ENCODE measurements at regions not wholly inside any gene's neighbourhood (a gene's known extent, or its start where the extent isn't known, plus 50 kb on each side); places are given as distances from the start of the nearest gene placed in this dataset.
"Not testable (repeated sequence)": the region's sequence is repeated elsewhere in the genome, so short reads cannot be mapped to it uniquely, and the experiment has no call there.

GRCh38 chr6:168841609-168842278 lies 400.8 kb downstream of the SMOC2 start:
- H3K4me1 ChIP-seq = no peaks in the 10 kb centered on the region
- no peaks in the 10 kb centered on the region for H3K27me3 ChIP-seq
- intact Hi-C loops (cut with DNase I) = no loop called here
- no peak overlapping the region for H3K27ac ChIP-seq
- DNase-seq (ENCODE audit: low spot score in 2 of 2) = no peak
- no peak for TF ChIP-seq CTCF (IDR thresholded peaks at IDR 0.05)
- H3K36me3 ChIP-seq = no peaks in the 10 kb centered on the region
- H3K9me3 ChIP-seq = no peaks in the 10 kb centered on the region
- H3K4me3 ChIP-seq = no peak overlapping the region

- H3K27ac ChIP-seq; H3K27me3 ChIP-seq; H3K9me3 ChIP-seq; H3K4me3 ChIP-seq; DNase-seq (ENCODE audit: low spot score in 2 of 2); intact Hi-C loops (cut with DNase I); H3K4me1 ChIP-seq; H3K36me3 ChIP-seq: not testable (repeated sequence)
Measured at GRCh38 chr6:168840932-168841331, 399.9 kb downstream of the SMOC2 start.

DNA sequence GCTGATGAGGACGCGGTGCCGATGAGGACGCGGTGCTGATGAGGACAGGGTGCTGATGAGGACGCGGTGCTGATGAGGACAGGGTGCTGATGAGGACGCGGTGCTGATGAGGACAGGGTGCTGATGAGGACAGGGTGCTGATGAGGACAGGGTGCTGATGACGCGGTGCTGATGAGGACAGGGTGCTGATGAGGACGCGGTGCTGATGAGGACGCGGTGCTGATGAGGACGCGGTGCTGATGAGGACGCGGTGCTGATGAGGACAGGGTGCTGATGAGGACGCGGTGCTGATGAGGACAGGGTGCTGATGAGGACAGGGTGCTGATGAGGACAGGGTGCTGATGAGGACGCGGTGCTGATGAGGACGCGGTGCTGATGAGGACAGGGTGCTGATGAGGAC lies 399.3 kb downstream of the SMOC2 start:
- intact Hi-C loops (cut with DNase I); DNase-seq (ENCODE audit: low spot score in 2 of 2); H3K9me3 ChIP-seq; H3K36me3 ChIP-seq; H3K27ac ChIP-seq; H3K4me3 ChIP-seq; H3K27me3 ChIP-seq; H3K4me1 ChIP-seq: not testable (repeated sequence)

- intact Hi-C loops (cut with DNase I) = no loop called here
- TF ChIP-seq CTCF (IDR thresholded peaks at IDR 0.05) = no peak
- no peaks in the 10 kb centered on the region for H3K27me3 ChIP-seq
- no peak overlapping the region for H3K27ac ChIP-seq
- no peaks in the 10 kb centered on the region for H3K4me1 ChIP-seq
- no peaks in the 10 kb centered on the region for H3K9me3 ChIP-seq
- H3K36me3 ChIP-seq = no peaks in the 10 kb centered on the region
- DNase-seq (ENCODE audit: low spot score in 2 of 2) = no peak
- H3K4me3 ChIP-seq = no peak overlapping the region
Measured at GRCh38 chr6:168838037-168838399, 397.0 kb downstream of the SMOC2 start.

DNA sequence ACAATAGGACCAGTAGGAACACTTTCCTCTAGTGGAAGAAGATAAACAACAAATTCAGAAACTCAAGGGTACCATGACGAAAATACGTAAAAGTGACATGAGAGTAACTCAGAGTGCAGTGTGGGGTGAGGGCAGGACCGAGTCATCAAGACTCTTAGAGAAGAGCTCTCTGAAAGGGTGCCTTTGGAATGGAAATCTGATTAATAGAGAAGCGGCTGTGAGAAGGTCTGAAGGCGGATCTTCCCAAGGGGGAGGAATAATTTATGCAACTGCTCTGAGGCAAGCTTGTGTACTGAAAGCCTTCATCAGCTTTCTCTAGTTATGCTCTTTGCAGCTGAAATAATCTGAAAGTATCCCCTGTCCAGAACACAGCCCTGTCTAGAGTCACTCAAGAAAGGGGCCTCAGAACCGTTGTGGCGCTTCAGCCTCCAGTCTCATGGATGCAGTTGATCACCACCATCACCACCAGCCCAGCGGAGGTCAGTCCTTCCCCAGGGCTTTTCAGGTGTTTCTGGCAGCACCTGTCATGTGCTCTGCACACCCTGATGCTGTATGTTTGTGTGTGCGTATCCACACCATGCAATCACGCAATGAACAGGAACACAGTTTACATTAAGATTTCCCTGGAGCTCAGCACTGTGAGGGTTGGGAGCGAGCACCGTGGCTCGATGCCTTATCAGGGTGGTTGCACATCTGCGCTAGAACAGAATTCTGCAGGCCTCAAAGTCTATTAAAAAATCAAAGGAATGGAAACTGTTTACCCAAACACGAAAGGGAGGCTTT lies 396.5 kb downstream of the SMOC2 start:
- intact Hi-C loops (cut with DNase I) = no loop called here
- no peaks in the 10 kb centered on the region for H3K4me1 ChIP-seq
- no peaks in the 10 kb centered on the region for H3K9me3 ChIP-seq
- no peaks in the 10 kb centered on the region for H3K36me3 ChIP-seq
- no peaks in the 10 kb centered on the region for H3K27me3 ChIP-seq
- no peak for DNase-seq (ENCODE audit: low spot score in 2 of 2)
- H3K27ac ChIP-seq = no peak overlapping the region
- TF ChIP-seq CTCF (IDR thresholded peaks at IDR 0.05) = no peak
- H3K4me3 ChIP-seq = no peak overlapping the region

DNA sequence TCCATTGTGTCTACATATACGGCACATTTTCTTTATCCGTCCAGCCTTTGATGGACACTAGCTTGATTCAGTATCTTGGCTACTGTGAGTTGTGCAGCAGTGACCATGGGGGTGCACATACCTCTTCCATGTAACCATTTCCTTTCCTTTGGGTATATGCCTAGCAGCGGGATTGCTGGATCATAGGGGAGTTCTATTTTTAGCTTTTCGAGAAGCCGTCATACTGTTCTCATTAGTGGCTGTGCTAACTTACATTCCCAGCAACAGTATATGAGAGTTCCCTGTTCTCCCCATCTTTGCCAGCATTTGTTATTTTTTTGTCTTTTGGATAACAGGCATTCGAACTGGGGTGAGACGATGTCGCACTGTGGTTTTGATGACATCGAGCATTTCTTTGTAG lies 395.0 kb downstream of the SMOC2 start:
- intact Hi-C loops (cut with DNase I) = no loop called here
- H3K36me3 ChIP-seq = no peaks in the 10 kb centered on the region
- H3K9me3 ChIP-seq = no peaks in the 10 kb centered on the region
- H3K4me1 ChIP-seq = no peaks in the 10 kb centered on the region
- no peak for DNase-seq (ENCODE audit: low spot score in 2 of 2)
- H3K4me3 ChIP-seq = no peak overlapping the region
- no peak overlapping the region for H3K27ac ChIP-seq
- no peaks in the 10 kb centered on the region for H3K27me3 ChIP-seq
- TF ChIP-seq CTCF (IDR thresholded peaks at IDR 0.05) = no peak

Measured in ascending aorta (tissue), 2 donors.